Right ventricle myocardium superior (tissue), 1 donor: ENCODE measurements at regions not wholly inside any gene's neighbourhood (a gene's known extent, or its start where the extent isn't known, plus 50 kb on each side); places are given as distances from the start of the nearest gene placed in this dataset.
"Not testable (repeated sequence)": the region's sequence is repeated elsewhere in the genome, so short reads cannot be mapped to it uniquely, and the experiment has no call there.

ENCODE experiments used
- ATAC-seq: fragments of 200-7000 bp; cut with Tn5 transposase; one replicate; pipeline ENCODE4 v1.9.1; 2020; ENCODE audit warnings: mild to moderate bottlenecking; ENCODE audit not compliant: poor library complexity
- DNase-seq: peaks from one replicate; pipeline ENCODE4 v3.0.0-alpha.2; 2020
- intact Hi-C: fragments of 100-400 bp; cut with DNase I; formaldehyde crosslinking; loops from one replicate; pipeline ENCODE4 v1.11.2; 2022
- donor health status: DM: no; HTN: yes; CAD: no; lungs with severe emphysema.

- ATAC-seq (no peak), DNase-seq (no peak)
- intact Hi-C loops = no loop called here
Observed at GRCh38 chr7:92987538-92987937, 130.2 kb downstream of the SAMD9 start.

- intact Hi-C loops = no loop called here
- ATAC-seq (no peak), DNase-seq (no peak)
Observed at GRCh38 chr7:92987095-92987494, 130.7 kb downstream of the SAMD9 start.

DNA sequence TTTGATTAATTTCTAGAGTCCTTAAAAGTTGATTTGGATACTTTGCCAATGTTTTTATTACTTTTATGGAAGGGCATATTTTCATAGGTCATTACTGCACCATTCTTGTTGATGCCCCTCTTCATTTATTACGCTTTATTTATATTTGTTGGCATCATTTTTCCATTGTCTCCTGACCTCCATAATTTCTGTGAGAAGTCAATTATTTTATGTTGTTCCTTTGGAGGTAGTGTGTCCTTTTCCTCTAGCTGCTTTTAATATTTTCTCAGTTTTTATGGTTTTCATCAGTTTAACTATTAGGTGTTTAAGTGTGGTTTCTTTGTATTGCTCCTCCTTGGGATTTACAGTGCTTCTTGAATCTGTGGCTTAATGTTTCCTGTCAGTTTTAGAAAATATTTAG is 134.9 kb downstream of the SAMD9 start:
- intact Hi-C loops = no loop called here
- ATAC-seq = no peak
- no peak for DNase-seq

DNA sequence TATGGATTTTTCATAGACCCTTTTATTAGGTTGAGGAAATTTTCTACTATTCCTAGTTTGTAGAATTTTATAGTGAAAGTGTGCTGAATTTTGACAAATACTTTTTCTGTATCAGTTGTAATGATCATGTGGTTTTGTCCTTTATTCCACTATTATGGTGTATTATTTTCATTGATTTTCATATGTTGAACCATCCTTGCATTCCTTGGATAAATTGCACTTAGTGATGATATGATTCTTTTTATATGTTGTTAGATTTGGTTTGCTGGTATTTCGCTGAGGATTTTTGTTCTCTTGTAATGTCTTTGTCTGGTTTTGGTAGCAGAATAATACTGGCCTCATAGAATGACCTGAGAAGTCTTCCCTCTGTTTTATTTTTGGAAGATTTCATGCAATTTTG is 140.6 kb upstream of the CDK6 start:
- DNase-seq = no peak
- intact Hi-C loops = no loop called here
- ATAC-seq = no peak

DNA sequence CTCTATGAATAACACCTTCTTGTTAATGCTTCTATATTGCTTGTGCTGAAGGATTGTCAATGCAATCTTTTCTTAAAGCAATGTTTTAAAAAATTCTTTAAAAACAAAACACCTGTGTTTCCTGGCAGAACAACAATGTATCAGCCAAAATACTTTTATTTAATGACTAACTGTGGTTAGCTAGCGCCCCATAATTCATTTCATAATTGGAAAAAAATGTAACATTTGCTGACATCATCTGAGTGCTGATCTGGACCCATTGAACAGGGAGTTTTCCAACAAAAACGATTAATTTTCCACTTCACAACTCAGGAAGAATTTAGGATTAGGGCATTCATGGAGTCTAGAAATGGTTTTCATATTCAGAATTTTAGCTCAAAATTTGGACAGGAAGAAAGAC is 137.6 kb upstream of the CDK6 start:
- no peak for DNase-seq
- intact Hi-C loops = no loop called here
- ATAC-seq = no peak

- ATAC-seq = no peak
Observed at GRCh38 chr7:92973293-92973731, 136.9 kb upstream of the CDK6 start.

DNA sequence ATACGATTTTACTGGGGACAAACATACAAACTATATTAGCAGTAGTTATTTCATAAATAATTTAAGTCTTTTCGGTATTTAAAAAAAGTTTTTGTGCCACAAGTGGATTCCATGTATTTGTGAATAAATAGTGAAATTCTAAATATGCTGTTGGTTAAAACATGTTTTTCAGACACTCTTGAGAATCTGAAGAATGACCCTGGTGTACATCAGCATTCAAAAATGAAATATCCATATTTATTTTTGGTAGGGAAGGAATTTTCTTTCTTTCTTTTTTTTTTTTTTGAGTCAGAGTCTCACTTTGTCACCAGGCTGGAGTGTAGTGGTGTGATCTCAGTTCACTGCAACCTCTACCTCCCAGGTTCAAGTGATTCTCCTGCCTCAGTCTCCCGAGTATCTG is 136.1 kb upstream of the CDK6 start:
- DNase-seq (no peak), ATAC-seq (no peak)
- intact Hi-C loops = no loop called here

More at GRCh38 chr7:92973293-92973731, 136.9 kb upstream of the CDK6 start:
- intact Hi-C loops = no loop called here
- DNase-seq = no peak

DNA sequence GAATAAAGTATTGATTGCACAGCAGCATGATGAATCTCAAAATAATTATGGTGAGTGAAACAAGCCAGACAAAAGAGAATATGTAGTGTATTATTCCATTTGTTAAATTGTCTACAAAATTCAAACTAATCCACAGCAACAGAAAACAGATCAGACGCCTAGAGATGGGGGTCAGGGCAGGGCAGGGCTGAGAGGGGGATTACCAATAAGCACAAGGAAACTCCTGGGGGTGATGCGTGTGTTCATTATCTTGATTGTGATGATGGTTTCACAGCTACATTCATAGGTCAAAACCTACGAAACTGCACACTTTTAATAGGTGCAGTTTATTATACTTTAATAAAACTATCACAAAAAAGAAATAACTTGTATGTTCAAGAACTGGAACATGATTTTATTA is 132.7 kb upstream of the CDK6 start:
- intact Hi-C loops = no loop called here
- no peak for ATAC-seq
- DNase-seq = no peak

GRCh38 chr7:92968502-92968901 is 132.1 kb upstream of the CDK6 start:
- ATAC-seq = no peak
- DNase-seq = no peak
- intact Hi-C loops = no loop called here

- DNase-seq = no peak
- ATAC-seq = no peak
- intact Hi-C loops = no loop called here
Observed at GRCh38 chr7:92967238-92967637, 130.9 kb upstream of the CDK6 start.

GRCh38 chr7:92964141-92964540 is 127.8 kb upstream of the CDK6 start:
- intact Hi-C loops = no loop called here
- no peak for DNase-seq
- no peak for ATAC-seq

- DNase-seq = no peak
- ATAC-seq = no peak
- intact Hi-C loops = no loop called here
Observed at GRCh38 chr7:92963566-92963965, 127.2 kb upstream of the CDK6 start.

GRCh38 chr7:92961961-92962360 is 125.6 kb upstream of the CDK6 start:
- ATAC-seq (no peak), DNase-seq (no peak)
- intact Hi-C loops = no loop called here

DNA sequence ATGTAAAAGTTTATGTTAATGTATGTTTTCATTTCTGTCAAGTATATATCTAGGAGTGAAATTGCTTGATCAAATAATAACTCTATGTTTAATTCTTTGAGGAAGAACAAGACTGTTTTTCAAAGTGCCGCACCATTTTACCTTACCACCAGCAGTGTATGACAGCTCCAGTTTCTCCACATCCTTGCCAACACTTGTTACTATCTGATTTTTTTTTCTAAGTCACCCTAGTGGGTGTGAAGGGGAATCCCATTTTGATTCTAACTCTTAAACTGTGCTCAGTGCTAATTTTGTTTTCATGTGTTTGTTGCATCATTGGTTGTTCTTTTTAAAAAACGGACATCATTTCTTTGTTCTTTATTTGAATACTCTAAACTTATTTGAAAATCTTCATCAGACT is 120.2 kb upstream of the CDK6 start:
- ATAC-seq (no peak), DNase-seq (no peak)
- intact Hi-C loops = no loop called here

GRCh38 chr7:92955081-92955480 is 118.7 kb upstream of the CDK6 start:
- ATAC-seq = no peak
- DNase-seq = no peak
- intact Hi-C loops = no loop called here

DNA sequence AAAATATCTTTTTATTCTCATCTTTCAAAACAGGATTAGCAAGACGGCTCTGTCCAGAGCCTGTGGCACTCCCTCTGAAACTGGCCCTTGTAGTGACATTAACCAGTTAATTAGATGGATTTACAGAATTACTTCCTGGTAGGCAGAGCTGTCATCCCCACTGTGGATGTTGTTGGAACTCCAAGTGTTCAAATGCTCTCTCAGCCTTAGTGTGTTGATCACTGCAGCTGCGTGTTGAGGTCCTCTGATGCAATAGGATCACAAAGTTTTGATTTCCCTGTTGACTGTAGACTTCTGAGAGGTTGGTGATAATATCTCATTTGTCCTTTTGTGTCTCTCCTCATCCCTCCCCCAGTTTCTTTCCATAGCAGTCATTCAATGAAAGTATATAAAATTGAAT is 117.3 kb upstream of the CDK6 start:
- ATAC-seq (no peak), DNase-seq (no peak)
- intact Hi-C loops = no loop called here

GRCh38 chr7:92949748-92950147 is 113.4 kb upstream of the CDK6 start:
- intact Hi-C loops = no loop called here

GRCh38 chr7:92945840-92946239 is 109.5 kb upstream of the CDK6 start:
- ATAC-seq (no peak), DNase-seq (no peak)
- intact Hi-C loops = no loop called here

More at GRCh38 chr7:92949748-92950147, 113.4 kb upstream of the CDK6 start:
- DNase-seq (no peak), ATAC-seq (no peak)

DNA sequence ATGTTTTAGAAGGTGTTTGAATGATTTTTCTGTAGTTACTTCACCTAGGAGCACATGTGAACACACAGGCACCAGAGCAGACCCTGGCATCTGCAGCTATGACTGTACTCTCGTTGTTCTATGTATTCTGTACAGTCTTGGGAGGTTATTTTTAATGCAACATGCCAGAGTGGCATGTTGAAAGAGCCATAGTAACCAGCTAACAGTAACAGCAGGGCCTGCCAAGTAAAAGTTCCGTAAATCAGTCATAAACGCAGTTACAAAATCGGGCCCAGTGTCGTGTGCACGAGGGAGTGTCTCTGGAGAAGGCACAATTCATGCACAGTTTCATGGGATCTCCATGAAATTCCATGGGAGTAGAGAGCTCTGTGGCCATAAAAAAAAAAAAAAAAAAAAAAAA is 108.3 kb upstream of the CDK6 start:
- intact Hi-C loops = no loop called here
- ATAC-seq (peak; percentile 59), DNase-seq (no peak)

- intact Hi-C loops, DNase-seq, ATAC-seq: not testable (repeated sequence)
Observed at GRCh38 chr7:92942706-92943105, 106.3 kb upstream of the CDK6 start.

- ATAC-seq = no peak
- intact Hi-C loops = no loop called here
- DNase-seq = no peak
Observed at GRCh38 chr7:92939666-92940360, 103.4 kb upstream of the CDK6 start.
